Esophagus squamous epithelium (tissue), 5 donors: ENCODE measurements at regions not wholly inside any gene's neighbourhood (a gene's known extent, or its start where the extent isn't known, plus 50 kb on each side); places are given as distances from the start of the nearest gene placed in this dataset.
"Not testable (repeated sequence)": the region's sequence is repeated elsewhere in the genome, so short reads cannot be mapped to it uniquely, and the experiment has no call there.

Source experiments
- DNase-seq: peaks from one replicate; lab custom pipeline; 2025; lab: John Stamatoyannopoulos, UW
- H3K27ac ChIP-seq, 4 donors: fragments of 200-600 bp; sonication (generic); one replicate each; pipeline ENCODE4 v1.5.1; 2016 to 2019; ENCODE audit warnings: mild to moderate bottlenecking in 1 of 4
- H3K27me3 ChIP-seq, 4 donors: fragments of 200-600 bp; sonication (generic); 1 replicate in 3 of 4; 2 replicates in 1 of 4; pipeline versions ENCODE4 v1.5.1 to v1.6.0; 2017 to 2021; ENCODE audit warnings: antibody characterized with exemption in 1 of 4
- H3K36me3 ChIP-seq, 3 donors: fragments of 200-600 bp; sonication (generic); one replicate each; pipeline ENCODE4 v1.5.1; 2016 to 2019
- H3K4me1 ChIP-seq, 3 donors: fragments of 200-600 bp; sonication (generic); one replicate each; pipeline ENCODE4 v1.5.1; 2017 to 2019
- H3K4me3 ChIP-seq, 4 donors: fragments of 200-600 bp; sonication (generic); 1 replicate in 3 of 4; 2 replicates in 1 of 4; pipeline ENCODE4 v1.5.1; 2016 to 2019; ENCODE audit warnings: mild to moderate bottlenecking in 2 of 4, moderate library complexity in 1 of 4
- H3K9me3 ChIP-seq, 3 donors: fragments of 200-600 bp; sonication (generic); one replicate each; pipeline ENCODE4 v1.5.1; 2016 to 2019
- CTCF ChIP-seq, 6 experiments: fragments of 450-650 bp in 4 of 6; fragments of 200-600 bp in 2 of 6; sonication (generic) in 2 of 6; IDR thresholded peaks; one replicate each; pipeline ENCODE4 v1.5.1; 2016 to 2019; ENCODE audit warnings: antibody characterized with exemption in 6 of 6, mild to moderate bottlenecking in 4 of 6, moderate library complexity in 4 of 6
- POLR2A ChIP-seq, 4 donors: fragments of 450-650 bp; IDR thresholded peaks; one replicate each; pipeline ENCODE4 v1.6.1; 2017; ENCODE audit warnings: antibody characterized with exemption in 4 of 4, mild to moderate bottlenecking in 4 of 4, moderate library complexity in 3 of 4
- WGBS, 2 donors: methylation state at CpG; one replicate each; pipeline ENCODE4 v1.1.5; 2018; 5-methylcytosine and 5-hydroxymethylcytosine counted together
- intact Hi-C: fragments of 100-400 bp; cut with DNase I; formaldehyde crosslinking; loops from one replicate; pipeline ENCODE4 v1.15.0; 2022
- donor health status: DM: yes; HTN: yes; CAD: no.

DNA sequence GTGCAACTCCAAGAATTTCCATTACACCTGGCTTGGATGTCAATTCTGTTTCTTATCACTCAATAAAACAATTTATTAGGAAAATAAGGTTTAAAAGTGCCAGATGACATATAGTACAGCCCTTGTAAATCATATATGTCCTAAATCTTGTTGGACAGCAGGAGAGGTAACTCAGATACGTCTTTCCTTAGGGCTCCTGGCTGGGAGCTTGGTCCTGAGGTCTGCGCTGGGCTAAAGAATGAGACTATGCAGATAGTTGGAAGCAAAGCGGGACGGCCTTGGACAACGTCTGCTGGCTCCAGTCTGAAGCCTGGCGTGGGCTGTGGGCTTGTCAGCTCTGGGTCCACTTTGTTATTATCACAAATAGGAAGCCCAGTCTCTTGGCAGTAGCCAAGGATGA is 377.0 kb downstream of the DLEU7 start:
- intact Hi-C loops: no loop called here
- Histone ChIP-seq H3K27me3 (peaks cover 0 to 12% (median 0%) of the 10 kb centered on the region in 4 donors), H3K4me1 (no peaks in the 10 kb centered on the region), H3K27ac (no peak overlapping the region), H3K4me3 (no peak overlapping the region), H3K9me3 (no peaks in the 10 kb centered on the region), H3K36me3 (no peaks in the 10 kb centered on the region)
- 86 to 88% methylated on average over 6 of the region's 6 CpGs for WGBS, 2 donors
- TF ChIP-seq CTCF (IDR thresholded peaks at IDR 0.05): no peak
- no peak for TF ChIP-seq POLR2A (IDR thresholded peaks at IDR 0.05)
- no peak for DNase-seq

GRCh38 chr13:50467156-50468110 is 376.1 kb downstream of the DLEU7 start:
- Histone ChIP-seq H3K27ac (no peak overlapping the region), H3K4me3 (no peak overlapping the region), H3K9me3 (no peaks in the 10 kb centered on the region), H3K36me3 (no peaks in the 10 kb centered on the region), H3K27me3 (peaks cover 0 to 12% (median 0%) of the 10 kb centered on the region in 4 donors), H3K4me1 (no peaks in the 10 kb centered on the region)
- intact Hi-C loops: no loop called here
- DNase-seq: no peak
- WGBS, 2 donors: 64 to 72% methylated on average over 11 of the region's 11 CpGs
- no peak for TF ChIP-seq CTCF (IDR thresholded peaks at IDR 0.05)
- no peak for TF ChIP-seq POLR2A (IDR thresholded peaks at IDR 0.05)

GRCh38 chr13:50468849-50469669 is 374.4 kb downstream of the DLEU7 start:
- Histone ChIP-seq H3K9me3 (no peaks in the 10 kb centered on the region), H3K4me3 (no peak overlapping the region), H3K27me3 (peaks cover 0 to 12% (median 0%) of the 10 kb centered on the region in 4 donors), H3K36me3 (no peaks in the 10 kb centered on the region), H3K4me1 (no peaks in the 10 kb centered on the region), H3K27ac (no peak overlapping the region)
- no peak for TF ChIP-seq CTCF (IDR thresholded peaks at IDR 0.05)
- no peak for TF ChIP-seq POLR2A (IDR thresholded peaks at IDR 0.05)
- WGBS, 2 donors: 84 to 85% methylated on average over 13 of the region's 13 CpGs
- no peak for DNase-seq
- intact Hi-C loops: no loop called here

DNA sequence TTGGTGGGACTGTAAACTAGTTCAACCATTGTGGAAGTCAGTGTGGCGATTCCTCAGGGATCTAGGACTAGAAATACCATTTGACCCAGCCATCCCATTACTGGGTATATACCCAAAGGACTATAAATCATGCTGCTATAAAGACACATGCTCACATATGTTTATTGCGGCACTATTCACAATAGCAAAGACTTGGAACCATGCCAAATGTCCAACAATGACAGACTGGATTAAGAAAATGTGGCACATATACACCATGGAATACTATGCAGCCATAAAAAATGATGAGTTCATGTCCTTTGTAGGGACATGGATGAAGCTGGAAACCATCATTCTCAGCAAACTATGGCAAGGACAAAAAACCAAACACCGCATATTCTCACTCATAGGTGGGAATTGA is 370.4 kb downstream of the DLEU7 start:
- H3K36me3 ChIP-seq, intact Hi-C loops, H3K4me3 ChIP-seq, H3K27ac ChIP-seq, H3K4me1 ChIP-seq, H3K27me3 ChIP-seq, DNase-seq, H3K9me3 ChIP-seq: not testable (repeated sequence)
- 80 to 100% methylated on average over 1 of the region's 3 CpGs for whole genome bisulfite sequencing, 2 donors

- no peak overlapping the region for H3K27ac ChIP-seq
- intact Hi-C loops: no loop called here
- TF ChIP-seq POLR2A (IDR thresholded peaks at IDR 0.05) (no peak), CTCF (IDR thresholded peaks at IDR 0.05) (no peak)
- no peaks in the 10 kb centered on the region for H3K9me3 ChIP-seq
- no peak overlapping the region for H3K4me3 ChIP-seq
- H3K36me3 ChIP-seq: no peaks in the 10 kb centered on the region
- no peaks in the 10 kb centered on the region for H3K4me1 ChIP-seq
- DNase-seq: no peak
- 85 to 94% methylated on average over 2 of the region's 2 CpGs for WGBS, 2 donors
- no peaks in the 10 kb centered on the region for H3K27me3 ChIP-seq
These were observed 369.3 kb downstream of the DLEU7 start for GRCh38 chr13:50474088-50474662.
